HG03066 (cell line): ENCODE measurements at regions not wholly inside any gene's neighbourhood (a gene's known extent, or its start where the extent isn't known, plus 50 kb on each side); places are given as distances from the start of the nearest gene placed in this dataset.

Experiments used
- ATAC-seq: cut with Tn5 transposase; IDR thresholded peaks from one replicate; pipeline ENCODE4 v1.9.1; 2021; ENCODE audit warnings: low read depth; ENCODE audit not compliant: unreplicated experiment

DNA sequence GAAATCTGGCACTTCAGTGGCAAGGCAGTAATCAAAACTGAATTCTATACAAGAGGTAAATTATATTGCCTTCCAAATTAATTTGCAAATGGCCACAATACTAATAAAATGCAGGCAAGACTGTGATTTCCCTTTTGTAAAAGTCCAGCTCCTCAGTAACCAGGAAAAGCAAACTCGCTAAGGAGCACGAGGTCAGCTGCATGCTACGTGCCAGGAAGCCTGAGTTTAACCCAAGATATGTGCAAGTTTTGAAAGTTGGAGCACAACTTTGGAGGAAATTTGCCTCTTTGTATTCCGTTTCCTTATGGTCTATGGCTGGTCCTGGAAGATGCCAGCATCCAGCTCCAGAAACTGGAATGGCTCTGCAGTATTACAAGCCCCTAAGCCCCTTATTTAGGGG is 226.8 kb upstream of the DYNLRB2 start:
- ATAC-seq: no peak

DNA sequence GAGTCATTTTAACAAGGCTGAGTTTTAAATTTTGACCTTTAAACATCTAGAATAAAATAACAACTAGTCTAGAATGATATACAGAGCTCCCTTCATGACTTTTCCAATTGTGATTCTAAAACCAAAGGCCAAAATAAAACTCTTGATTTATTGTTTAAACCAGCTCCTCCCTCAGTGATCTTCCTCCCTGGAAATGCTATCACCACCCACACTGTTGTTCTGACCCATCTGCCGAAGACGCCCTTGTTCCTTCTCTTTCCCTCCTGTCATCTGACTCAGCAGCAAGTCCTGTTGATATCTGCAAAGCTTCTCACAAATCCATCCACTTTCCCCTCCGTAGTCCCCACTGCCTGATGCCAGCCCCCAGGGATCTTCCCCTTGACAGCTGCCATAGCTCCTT is 231.6 kb upstream of the DYNLRB2 start:
- ATAC-seq: no peak

DNA sequence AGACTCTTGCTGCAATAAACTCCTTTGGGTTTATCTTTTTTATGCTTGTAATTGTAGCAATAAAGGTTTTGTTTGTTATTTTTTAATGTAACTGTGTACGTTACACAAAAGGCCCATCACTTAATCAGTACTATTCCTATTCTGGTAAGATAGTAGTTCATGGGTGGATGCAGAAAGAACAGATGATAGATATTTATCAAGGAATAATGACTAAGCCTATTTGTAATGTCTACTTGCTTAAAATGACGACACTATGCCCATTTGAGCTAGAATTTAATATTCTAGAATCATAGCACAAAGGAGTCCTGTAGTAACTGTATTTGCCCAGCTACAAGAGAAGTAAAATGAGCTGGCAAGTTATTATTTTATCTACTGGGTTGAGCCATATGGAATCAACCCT is 235.4 kb upstream of the DYNLRB2 start:
- no peak for ATAC-seq

DNA sequence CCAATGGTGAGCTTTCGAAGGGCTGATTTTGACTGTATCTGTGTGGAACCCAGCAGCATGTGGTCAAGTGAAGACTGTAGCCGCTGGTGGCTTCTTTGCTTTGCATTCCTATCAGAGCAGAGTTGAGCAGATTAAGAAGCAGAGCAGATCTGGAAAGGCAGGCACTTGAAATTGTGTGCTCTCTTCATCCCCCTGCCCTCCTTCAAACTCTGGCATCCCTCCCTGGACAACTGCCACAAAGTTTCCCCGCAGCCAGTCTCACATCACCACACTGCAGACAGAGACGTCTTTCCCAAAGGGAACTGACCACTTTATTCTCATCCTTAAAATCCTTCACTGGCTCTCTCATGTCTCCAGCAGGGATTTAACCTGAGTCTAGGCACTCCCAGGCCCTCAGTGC is 237.1 kb upstream of the DYNLRB2 start:
- ATAC-seq: no peak

DNA sequence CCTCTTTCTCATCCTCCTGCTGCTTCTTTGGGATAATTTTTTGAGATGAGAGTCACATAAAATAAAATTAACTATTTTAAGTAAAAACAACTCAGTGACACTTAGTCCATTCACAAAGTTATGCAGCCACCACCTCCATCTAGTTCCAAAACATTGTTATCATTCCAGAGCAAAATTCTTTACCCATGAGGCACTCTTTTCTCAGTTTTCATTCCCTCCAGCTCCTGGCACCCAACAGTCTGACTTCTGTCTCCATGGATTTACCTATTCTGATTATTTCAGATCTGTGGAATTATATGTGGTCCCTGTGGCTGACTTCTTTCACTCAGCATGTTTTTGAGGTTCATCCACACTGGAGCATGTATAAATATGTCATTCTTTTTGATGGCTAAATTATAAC is 239.9 kb upstream of the DYNLRB2 start:
- no peak for ATAC-seq

DNA sequence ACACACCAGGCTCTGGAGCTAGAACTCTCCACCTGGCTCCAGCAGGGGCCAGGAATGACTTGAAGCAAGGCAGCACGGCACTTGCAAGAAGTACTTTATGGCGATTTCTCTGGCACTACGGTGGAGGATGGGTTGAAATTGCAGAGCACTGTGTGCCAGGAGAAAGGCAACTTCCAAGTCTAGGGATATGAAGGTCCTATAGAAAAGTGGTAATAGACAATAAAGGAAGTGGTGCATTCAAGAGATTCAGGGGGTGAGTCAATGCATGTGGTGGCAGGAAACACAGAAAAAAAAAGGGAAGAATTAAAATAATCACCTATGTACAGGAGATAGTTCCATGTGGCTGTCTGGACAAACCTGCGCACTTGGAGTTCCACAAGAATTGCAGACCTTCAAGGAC is 240.3 kb upstream of the DYNLRB2 start:
- ATAC-seq: no peak

DNA sequence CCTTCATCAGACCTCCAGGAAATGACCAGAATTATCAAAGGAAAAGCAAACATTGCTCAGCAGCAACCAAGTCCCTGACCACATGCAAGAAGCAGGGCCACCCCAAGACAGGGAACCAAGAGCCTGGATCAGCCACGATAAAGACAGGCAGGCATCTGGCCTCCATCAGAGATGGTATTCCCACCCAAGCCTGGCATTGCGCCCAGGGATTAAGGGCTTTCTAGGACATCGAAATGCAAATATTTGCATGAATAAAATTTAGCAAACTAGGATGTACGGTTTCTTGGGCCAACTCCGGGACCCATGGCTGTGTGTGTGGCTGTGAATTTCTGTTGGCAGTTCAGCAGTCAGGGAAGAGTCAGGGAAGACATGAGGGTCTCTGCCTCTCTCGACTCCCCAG is 241.4 kb upstream of the DYNLRB2 start:
- no peak for ATAC-seq

DNA sequence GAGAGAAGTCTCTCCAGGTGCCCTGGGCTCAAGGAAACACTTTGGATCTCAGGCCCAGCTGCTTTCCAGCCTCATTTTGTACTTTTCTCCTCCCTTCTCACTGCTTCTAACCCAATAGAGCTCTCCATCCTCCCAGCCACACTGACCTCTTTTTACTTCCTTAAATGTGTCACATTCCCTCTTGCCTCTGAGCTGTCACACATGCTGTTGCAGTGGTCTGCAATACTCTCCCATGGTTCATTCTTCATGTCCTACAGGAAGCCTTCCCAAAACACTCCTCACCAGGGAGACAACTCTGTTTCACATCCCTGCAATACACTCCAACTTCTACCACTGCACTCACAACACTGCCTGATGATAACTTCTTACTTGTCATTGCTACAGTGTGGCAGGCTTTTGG is 242.1 kb upstream of the DYNLRB2 start:
- no peak for ATAC-seq

DNA sequence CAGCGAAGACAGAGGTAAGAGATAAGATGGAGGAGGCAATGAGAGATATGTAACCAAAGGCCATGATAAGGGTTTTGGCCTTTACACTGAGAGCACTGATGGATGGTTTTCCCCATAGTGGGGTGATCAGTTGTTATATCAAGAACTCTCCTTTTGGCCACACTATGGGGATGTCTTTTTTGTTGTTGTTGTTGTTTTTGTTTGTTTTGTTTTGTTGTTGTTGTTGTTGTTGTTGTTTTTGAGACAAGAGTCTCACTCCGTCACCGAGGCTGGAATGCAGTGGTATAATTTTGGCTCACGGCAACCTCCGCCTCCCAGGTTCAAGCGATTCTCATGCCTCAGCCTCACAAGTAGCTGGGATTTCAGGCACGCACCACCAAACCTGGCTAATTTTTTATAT is 244.8 kb upstream of the DYNLRB2 start:
- no peak for ATAC-seq

DNA sequence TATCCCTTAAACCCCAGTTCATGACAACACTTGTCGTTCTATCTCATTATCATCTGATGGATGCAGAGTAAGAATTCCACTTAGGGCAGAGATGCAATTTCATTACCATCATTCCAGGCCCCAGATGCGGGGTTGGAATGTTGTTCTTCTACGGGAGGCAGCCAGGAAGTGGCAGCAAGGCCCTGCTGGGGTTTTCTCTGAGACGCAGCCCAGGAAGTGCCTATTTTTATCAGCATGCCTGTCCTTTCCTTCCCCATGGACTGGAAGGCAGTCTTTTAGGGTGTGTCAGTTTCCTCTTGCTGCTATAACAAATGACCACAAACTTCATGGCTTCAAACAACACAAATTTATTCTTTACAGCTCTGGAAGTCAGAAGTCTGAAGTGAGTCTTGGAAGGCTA is 246.6 kb upstream of the DYNLRB2 start:
- ATAC-seq: no peak

DNA sequence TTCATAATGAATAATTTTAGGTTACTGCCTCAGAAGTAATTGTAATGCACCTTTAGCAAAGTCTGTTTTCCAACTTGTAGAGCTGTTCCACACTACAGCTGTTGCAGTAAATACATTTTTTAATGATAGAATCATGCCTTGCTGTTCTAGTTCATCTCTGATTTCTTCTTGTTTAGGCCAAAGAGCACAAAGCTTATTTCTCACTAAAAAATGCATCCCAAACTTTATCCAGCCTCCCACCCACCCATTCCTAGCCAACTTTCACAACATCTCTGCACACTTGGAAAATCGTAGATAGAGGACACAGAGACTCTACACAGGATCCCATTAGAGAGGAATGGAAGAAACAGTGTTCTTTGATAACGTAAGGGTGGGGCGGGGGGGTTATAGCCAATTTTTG is 252.2 kb upstream of the DYNLRB2 start:
- ATAC-seq: no peak

DNA sequence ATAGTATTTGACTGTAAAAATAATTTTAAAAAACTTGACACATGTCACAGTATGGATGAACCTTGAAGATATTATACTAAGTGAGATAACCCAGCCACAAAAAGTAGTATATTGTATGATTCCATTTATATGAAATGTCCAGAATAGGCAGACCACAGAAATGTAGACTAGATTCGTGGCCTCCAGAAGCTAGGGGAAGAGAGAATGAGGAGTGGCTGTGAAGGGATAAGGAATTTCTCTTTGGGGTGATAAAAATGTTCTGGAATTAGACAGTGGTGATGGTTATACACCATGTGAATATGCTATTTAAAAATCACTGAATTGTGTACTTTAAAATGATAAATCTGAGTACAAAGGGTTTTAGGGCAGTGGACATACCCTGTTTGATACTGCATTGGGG is 253.1 kb upstream of the DYNLRB2 start:
- no peak for ATAC-seq

DNA sequence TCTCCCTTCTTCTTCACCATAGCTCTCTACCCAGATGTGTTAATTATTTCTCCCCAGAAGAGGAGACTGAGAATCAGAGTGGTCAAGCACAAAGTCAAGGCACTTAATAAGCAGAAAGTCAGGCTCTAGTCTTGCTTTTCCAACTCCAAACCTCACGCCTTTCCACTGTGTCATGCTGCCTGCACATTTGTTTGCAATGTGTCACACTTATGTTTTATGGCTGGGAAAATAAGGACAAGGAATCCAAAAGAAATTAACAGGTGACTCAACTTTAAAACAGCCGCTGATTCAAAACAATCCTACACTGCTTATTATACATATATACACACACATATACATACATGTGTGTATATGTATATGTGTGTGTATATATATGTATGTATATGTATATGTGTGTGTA is 255.7 kb upstream of the DYNLRB2 start:
- ATAC-seq: no peak

DNA sequence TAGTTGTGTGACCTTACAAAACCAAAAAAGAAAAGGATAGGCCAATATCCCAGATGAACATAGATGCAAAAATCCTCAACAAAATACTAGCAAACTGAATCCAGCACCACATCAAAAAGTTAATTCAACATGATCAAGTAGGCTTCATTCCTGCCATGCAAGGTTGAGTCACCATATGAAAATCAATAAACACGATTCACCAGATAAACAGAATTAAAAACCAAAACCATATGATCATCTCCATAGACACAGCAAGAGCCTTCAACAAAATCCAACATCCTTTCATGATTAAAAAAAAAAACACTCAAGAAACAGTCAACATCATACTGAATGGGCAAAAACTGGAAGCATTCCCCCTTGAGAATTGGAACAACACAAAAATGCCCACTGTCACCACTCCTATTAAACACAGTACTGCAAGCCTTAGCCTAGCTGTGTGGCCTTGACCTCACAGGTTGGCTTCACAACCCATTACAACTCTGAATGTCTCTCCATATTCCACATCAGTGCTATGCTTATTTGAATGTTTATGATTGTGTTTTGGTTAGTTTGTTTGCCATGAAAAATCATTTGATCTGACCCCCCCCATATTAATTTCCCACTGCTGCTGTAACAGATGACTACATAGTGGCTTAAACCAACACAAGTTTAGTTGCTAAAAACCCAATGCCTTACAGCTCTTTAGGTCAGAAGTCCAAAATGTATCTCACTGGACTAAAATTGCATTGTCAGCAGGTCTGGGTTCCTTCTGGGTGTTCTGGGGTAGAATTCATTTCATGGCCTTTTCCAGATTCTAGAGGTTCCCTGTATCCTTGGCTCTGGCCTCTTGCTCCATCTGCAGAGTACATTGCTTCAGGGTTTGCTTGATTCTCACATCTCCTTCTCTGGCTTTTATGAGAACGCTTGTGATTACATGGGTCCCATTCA is 257.1 kb upstream of the DYNLRB2 start:
- no peak for ATAC-seq

DNA sequence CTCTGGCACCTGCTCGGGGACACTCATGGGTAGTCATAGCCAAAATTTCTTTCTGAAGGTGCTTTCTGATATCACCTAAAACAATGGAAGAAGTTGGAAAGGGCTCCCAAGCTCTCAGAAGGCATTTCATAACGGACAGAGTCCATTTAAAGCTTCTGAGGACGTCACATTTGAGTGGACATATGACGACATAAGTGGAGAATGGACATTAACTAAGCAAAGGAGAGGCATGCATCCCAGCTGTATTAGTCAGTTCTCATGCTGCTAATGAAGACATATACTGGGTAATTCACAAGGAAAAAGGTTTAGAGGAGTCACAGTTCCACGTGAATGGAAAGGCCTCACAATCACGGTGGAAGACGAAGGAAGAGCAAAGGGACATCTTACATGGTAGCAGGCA is 260.2 kb upstream of the DYNLRB2 start:
- ATAC-seq: no peak

DNA sequence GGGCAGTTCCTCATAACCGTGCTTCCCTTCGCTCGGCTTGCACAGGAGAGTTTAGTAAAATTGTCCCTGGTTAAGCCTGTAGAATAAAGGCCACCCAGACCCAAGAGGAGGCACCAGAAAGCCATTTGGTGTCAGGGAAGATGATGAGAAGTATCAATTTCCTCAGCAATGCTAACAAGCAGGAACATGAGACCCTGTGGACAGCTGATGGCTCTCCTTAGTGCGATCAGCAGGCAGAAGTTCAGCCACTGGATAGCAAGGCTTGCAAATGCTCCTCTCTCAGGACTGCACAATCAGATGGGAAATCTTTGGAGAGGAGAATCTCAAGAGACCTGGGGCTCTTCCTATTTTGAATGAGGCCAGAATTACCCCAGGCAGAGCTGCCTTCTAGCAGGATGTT is 261.1 kb upstream of the DYNLRB2 start:
- ATAC-seq: no peak

DNA sequence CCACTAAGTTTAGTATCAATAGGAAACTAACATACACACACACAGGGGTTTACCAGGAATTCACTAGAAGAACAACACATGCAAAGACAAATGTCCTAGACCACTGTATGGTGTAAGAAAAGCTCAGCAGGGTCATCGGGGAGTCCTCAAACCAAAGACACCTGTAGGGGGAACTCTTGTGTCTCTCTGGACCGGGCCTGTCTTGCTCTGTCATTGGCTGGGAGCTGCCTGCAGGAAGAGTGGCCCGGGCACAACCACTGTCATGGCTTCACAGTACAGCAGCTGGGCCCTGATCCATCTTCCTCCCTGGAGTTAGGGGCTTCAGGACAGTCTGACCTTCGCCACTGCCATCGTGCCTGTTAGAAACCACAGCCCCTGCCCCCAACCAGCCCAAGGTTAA is 263.6 kb upstream of the DYNLRB2 start:
- ATAC-seq: no peak

DNA sequence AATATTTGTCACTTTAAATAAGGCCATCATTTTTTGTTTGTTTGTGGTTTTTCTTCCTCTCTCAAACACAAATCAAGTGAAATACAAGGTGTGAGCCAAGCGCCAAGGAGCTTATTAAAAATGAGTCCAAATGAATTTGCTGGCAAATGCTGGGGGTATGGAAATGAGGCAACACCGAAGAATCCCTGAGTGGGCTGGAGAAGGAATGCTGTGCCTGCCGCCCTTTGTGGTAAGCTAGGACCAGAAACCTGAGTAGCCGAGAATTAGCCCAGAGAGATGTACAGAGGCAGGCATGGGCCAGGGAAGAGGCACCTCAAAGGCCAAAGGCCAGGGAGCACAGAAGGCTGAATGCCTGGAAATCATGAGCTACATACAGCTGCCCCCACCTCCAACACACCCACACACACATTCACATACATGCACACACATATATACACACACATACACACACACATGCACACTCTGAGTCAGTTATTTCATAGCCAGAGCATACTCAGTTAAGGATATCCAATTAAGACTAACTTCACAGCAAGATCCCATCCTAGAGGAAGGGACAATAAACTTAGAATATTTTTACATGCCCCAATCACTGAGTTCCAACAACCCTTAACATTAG is 266.1 kb upstream of the DYNLRB2 start:
- no peak for ATAC-seq

DNA sequence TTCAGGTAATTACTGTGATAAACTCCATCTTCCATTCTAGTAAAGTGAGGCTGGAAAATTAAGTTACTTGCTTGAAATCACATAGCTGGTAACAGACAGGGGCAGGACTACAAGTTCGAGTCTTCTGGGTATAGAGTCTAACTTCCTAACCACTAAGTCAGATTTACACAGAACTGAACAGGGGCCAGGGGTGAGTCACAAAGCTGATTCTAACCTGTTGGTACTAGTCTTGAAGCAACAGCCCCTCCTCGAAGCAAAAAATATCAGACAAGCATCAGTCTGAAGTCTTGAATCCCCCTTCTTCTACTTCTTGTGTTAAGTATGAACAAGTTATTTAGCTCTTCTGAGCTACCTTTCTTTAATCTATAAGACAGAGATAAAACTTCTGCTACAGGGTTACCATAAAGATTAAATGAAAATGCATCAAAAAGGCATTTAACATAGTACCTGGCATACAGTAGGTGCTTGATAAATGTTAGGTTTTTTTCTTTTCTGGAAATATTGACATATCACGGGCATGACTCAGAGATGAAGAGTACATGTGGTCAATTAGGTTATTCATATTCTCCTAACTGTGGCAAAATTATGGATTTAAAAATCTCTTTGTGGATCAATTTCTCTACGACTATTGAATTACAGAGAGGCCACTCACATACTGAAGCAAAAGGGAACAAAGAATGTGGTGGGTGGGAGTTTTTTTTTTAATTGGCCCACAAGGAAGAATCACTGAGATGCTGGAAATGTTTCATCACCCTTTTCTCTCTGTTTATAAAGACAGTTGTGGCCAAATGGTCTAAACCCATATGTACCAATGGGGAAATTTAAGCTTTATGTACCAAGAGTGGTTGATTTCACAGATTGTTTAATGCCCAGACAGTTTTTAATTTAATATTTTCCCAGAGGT is 266.9 kb upstream of the DYNLRB2 start:
- no peak for ATAC-seq

DNA sequence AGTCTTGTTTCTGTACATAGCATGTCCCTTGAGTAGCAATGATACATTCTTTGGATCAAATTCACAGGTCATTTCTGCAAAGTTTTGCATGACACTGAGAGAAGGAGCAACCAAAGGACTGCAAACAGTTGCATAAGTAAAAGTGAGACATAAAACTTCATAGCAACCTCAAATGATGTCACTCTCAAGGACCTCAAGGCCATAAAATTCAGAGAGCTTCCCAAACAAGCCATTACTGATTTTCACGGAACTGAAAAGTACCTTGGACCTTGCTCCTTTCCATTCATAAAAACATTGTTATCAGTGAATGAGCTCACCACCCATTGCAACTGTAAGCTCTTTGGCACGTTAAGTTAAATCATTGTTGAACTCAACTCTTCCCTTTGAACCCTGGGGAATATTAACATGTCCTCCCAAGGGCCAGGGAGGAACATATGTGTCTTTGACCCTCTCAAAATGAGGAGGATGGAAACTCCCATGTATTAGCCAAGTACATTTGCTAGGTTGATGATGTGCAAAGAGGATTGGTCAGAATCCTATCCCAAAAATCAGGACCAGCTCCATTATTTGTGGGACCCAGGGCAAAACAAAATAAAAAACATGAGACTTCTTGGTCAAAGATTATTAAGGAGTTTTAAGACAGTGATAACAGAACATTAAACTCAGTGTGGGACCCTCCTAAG is 275.0 kb upstream of the DYNLRB2 start:
- ATAC-seq: no peak
